ENCODE measurements at regions not wholly inside any gene's neighbourhood (a gene's known extent, or its start where the extent isn't known, plus 50 kb on each side); places are given as distances from the start of the nearest gene placed in this dataset.
"Not testable (repeated sequence)": the region's sequence is repeated elsewhere in the genome, so short reads cannot be mapped to it uniquely, and the experiment has no call there.

- in situ Hi-C loops (cut with HindIII; ENCODE audit: low pct_ligation_motif_present, low pct_unique_long_range_greater_than_20kb, low sequenced_read_pairs), result no loop called here
- DNase-seq, result peak; percentile 38
Measured at GRCh38 chr10:78457804-78458482, 424.3 kb downstream of the RPS24 start.

DNA sequence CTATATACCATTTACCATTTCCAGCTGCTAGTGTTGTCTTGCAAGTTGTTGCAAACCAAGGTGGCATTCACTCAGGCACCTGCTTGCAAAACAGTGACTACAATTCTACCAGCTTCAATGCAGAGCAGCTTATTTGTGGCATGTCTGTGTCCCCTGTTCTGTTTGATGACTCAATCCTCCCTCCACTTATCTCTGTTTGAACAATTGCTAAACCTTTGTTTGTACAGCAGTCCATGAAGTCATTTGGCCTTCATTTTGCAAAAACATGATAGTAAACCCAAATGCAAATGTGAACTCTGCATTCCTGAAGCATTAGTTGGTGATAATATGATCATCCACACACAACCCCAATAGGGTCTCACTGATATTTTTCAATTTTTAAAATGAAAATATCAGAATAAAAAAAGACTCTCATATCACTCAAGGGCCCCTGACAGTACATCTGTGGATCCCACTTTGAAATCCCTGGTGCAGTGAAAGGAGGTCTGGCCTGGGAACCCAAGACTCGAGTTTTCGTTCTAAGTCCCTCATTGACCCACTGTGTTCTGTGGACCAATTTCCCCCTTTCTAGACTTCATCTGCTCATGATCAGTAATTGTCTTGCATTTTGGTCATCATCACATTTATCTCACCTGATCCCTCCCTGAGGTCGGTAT lies 425.4 kb downstream of the RPS24 start:
- in situ Hi-C loops (cut with HindIII; ENCODE audit: low pct_ligation_motif_present, low pct_unique_long_range_greater_than_20kb, low sequenced_read_pairs), result no loop called here
- peak; percentile 30 for DNase-seq

DNA sequence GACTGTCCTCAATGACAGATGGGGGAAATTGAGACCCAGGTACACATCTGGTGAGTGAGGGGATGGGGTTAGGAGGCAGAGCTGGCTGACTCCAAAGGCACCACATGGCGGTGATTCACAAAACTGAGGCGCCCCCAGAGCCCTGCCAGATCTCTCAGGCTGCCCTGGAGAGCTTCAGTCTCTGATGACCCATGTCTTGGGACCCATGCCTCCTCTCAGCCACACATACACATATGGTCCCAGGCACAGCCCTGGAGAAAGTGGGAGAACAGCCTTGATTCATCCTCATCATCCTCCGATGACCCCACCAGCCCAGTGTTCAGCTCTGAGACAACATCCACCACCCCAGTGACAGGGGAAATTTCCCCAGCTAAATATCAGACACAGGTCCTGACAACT lies 426.0 kb downstream of the RPS24 start:
- DNase-seq, result no peak
- in situ Hi-C loops (cut with HindIII; ENCODE audit: low pct_ligation_motif_present, low pct_unique_long_range_greater_than_20kb, low sequenced_read_pairs), result no loop called here

GRCh38 chr10:78460204-78460603 lies 426.5 kb downstream of the RPS24 start:
- in situ Hi-C loops (cut with HindIII; ENCODE audit: low pct_ligation_motif_present, low pct_unique_long_range_greater_than_20kb, low sequenced_read_pairs), result no loop called here

DNA sequence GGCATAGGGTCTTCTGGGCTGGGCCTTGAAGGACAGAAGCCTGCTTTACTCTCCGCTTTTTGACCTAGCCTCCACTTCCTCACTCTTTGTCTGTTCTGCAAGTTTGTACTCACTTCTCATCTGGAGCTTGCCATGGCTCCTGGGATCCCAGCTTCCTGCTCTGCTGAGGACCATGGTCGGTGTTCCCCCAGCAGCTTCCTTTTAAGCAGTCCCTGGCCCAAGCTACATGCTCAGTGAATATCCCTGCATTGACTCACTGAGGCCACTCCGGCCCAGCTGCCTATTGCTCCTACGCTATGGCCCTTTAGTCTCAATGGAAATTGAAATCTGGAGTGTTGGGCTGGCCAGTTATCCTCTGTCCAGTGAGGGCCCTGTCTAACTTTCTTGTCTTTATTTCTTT lies 427.7 kb downstream of the RPS24 start:
- no peak for DNase-seq
- in situ Hi-C loops (cut with HindIII; ENCODE audit: low pct_ligation_motif_present, low pct_unique_long_range_greater_than_20kb, low sequenced_read_pairs), result no loop called here

More at GRCh38 chr10:78460204-78460603, 426.5 kb downstream of the RPS24 start:
- DNase-seq, result no peak

DNA sequence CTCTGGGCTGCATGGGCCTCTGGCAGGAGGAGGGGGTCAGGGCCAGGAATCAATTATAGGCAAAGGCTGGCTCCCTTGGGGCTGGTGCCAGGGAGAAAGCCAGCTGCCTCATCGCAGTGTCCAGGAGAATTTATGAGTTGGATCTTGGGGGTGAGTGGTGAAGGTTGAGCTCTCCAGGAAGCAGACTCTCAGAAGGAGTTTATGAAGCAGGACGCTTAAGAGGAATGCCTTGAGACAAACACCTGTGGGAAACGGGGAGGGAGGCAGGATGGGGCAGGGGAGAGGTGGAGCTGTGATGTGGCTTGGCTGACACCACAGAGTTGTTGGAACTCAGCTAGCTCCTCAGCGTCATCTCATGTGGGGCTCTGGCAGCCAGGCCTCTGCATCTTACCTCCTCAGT lies 428.5 kb downstream of the RPS24 start:
- no peak for DNase-seq
- in situ Hi-C loops (cut with HindIII; ENCODE audit: low pct_ligation_motif_present, low pct_unique_long_range_greater_than_20kb, low sequenced_read_pairs), result no loop called here

DNA sequence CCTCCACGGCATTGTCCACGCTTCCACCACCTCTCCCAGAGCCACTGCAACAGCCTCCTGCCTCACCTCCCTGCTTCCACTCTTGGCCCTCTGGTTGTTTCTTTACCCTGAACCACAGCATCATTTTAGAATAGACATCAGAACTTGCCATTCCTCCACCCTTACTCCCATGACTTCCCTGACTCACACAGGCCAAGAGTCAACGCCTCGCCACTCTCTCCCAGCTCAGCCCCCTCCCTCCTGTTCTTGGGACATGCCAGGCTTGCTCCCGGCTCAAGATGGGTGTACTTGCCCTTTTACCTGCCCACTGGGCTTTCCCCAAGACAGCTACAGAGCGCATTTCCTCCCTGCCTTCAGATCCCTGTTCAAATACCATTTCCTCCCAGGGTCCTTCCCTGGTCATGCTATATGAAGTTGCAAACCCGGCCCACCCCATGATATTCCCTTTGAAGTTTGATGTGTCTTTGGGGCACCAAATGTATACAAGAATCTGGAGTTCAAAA lies 429.1 kb downstream of the RPS24 start:
- in situ Hi-C loops (cut with HindIII; ENCODE audit: low pct_ligation_motif_present, low pct_unique_long_range_greater_than_20kb, low sequenced_read_pairs), result no loop called here

GRCh38 chr10:78464118-78464855 lies 430.6 kb downstream of the RPS24 start:
- in situ Hi-C loops (cut with HindIII; ENCODE audit: low pct_ligation_motif_present, low pct_unique_long_range_greater_than_20kb, low sequenced_read_pairs), result no loop called here

More for the DNA sequence above, 429.1 kb downstream of the RPS24 start:
- no peak for DNase-seq

GRCh38 chr10:78464856-78465267 lies 431.2 kb downstream of the RPS24 start:
- no peak for DNase-seq
- in situ Hi-C loops (cut with HindIII; ENCODE audit: low pct_ligation_motif_present, low pct_unique_long_range_greater_than_20kb, low sequenced_read_pairs), result no loop called here

More at GRCh38 chr10:78464118-78464855, 430.6 kb downstream of the RPS24 start:
- no peak for DNase-seq

GRCh38 chr10:78465431-78465830 lies 431.8 kb downstream of the RPS24 start:
- DNase-seq, result no peak
- in situ Hi-C loops (cut with HindIII; ENCODE audit: low pct_ligation_motif_present, low pct_unique_long_range_greater_than_20kb, low sequenced_read_pairs), result no loop called here

- in situ Hi-C loops (cut with HindIII; ENCODE audit: low pct_ligation_motif_present, low pct_unique_long_range_greater_than_20kb, low sequenced_read_pairs), result no loop called here
- DNase-seq, result no peak
Measured at GRCh38 chr10:78467496-78468106, 433.9 kb downstream of the RPS24 start.

- in situ Hi-C loops (cut with HindIII; ENCODE audit: low pct_ligation_motif_present, low pct_unique_long_range_greater_than_20kb, low sequenced_read_pairs); DNase-seq: not testable (repeated sequence)
Measured at GRCh38 chr10:78468731-78469130, 435.1 kb downstream of the RPS24 start.

DNA sequence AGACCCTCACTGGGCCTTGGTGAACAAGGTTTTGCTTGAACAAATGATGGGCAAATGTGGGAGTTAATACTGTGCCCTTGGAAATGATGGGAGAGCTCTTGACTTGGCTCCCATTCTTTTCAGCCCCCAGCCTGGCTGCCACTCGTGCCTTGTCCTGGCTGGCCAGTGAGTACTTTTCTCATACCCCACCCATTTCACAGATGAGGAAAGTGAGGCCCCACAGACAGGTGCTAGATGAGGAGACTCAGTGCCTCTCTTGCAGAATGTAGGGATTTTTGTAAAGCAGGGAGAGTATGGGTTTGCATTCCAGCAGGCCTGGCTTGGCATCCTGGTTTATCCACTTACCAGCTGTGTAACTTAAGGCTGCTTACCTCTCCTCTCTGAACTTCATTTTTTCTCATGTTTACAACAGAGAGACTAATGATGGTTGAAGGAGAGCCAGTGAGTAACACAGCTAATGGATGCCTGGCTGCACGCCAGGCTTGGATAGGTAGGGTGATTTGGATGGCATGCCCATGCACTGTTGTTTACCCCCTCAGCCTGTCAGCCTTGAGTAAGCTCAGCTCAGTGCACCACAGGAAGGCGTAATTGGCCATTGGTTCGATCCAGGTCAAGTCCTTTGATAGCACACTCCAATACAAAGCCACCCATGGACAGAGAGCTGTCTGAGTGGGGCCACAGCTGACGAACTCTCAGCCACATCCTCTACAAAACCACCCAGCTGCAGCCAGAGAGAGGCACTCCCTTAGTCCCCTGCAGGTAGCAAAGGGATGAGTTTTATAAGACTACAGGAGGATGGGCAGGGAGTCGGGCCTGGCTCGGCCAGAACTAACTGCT lies 436.8 kb downstream of the RPS24 start:
- in situ Hi-C loops (cut with HindIII; ENCODE audit: low pct_ligation_motif_present, low pct_unique_long_range_greater_than_20kb, low sequenced_read_pairs), result no loop called here
- no peak for DNase-seq

- in situ Hi-C loops (cut with HindIII; ENCODE audit: low pct_ligation_motif_present, low pct_unique_long_range_greater_than_20kb, low sequenced_read_pairs), result no loop called here
- no peak for DNase-seq
Measured at GRCh38 chr10:78471326-78471722, 437.7 kb downstream of the RPS24 start.

DNA sequence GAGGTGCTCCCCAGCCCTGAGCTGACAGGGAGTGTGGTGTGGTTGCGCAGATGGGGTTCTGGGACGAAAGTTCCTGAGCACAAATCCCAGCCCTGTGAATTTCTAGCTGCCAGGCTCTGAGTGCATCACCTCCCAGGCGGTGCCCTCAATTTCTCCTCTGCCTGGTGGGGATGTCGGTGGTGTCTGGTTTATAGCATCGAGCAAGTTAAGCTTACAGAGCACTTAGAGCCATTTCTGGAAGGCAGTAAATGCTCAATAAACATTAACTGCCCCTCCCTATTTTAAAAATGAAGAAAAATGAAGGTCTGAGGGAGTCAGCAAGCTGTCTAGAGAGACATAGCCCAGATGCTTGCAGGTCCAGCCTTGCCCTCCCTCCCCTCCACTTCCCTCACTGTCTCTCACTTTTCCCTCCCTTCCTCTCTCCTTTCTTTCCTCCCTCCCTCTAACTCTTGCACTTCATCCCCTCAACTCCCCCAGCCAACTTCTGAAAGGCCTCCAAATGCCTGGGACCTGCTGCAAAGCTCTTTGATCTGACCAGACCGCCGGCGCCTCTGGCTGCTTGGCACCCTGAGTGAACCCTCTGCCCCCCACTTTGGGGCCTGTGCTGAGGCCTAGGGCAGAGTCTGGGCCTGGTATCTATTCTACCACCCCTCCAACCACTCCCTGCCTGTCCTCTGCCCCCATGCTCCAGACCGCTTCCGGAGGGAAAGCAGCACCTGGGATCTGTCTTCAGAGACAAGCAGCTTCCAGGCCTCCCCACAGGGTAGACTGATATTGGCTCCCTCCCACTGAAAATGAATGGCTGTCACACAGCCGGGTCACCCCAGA lies 438.3 kb downstream of the RPS24 start:
- in situ Hi-C loops (cut with HindIII; ENCODE audit: low pct_ligation_motif_present, low pct_unique_long_range_greater_than_20kb, low sequenced_read_pairs), result no loop called here

GRCh38 chr10:78472551-78472890 lies 438.9 kb downstream of the RPS24 start:
- no peak for DNase-seq
- in situ Hi-C loops (cut with HindIII; ENCODE audit: low pct_ligation_motif_present, low pct_unique_long_range_greater_than_20kb, low sequenced_read_pairs), result no loop called here

More for the DNA sequence above, 438.3 kb downstream of the RPS24 start:
- no peak for DNase-seq

DNA sequence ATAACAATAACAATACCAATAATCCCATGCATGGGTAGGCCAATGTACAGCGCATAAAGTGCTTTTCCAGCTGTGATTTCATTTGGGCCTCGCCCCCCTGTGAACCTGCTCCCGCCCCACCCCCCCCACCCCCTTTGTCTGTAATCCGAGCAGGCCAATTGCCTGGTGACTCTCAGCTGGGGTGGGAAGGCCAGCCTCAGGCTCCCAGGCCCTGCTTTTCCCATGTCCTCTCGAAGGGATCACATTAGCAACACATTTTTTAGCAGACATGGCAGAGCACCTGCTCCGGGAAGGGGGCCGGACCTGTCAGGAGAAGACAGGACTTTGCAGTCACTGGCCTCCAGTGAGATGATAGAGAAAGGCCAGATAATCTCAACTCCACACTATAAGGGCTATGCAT lies 439.3 kb downstream of the RPS24 start:
- DNase-seq, result no peak
- in situ Hi-C loops (cut with HindIII; ENCODE audit: low pct_ligation_motif_present, low pct_unique_long_range_greater_than_20kb, low sequenced_read_pairs), result no loop called here
